Cardiac fibroblast (primary cell): ENCODE measurements at regions not wholly inside any gene's neighbourhood (a gene's known extent, or its start where the extent isn't known, plus 50 kb on each side); places are given as distances from the start of the nearest gene placed in this dataset.

Source experiments
- DNase-seq, 2 donors: peaks; one replicate each; pipeline versions ENCODE4 v3.0.0 to v3.0.0-alpha.2; 2010; ENCODE audit warnings: low read depth in 2 of 2
- H3K4me3 ChIP-seq, 2 donors: replicated peaks in 1 of 2; 1 replicate in 1 of 2; 2 replicates in 1 of 2; pipeline ENCODE4 v1.5.1; 2011; ENCODE audit warnings: low read depth in 2 of 2, low read length in 2 of 2, mild to moderate bottlenecking in 2 of 2, moderate library complexity in 1 of 2
- CTCF ChIP-seq: IDR thresholded peaks from one replicate; pipeline ENCODE4 v1.5.1; 2011; ENCODE audit warnings: low read depth, mild to moderate bottlenecking, low read length, inconsistent platforms

GRCh38 chr2:114082731-114083433, 193.0 kb downstream of the ACTR3 start:
- no peak overlapping the region for H3K4me3 ChIP-seq
- no peak for TF ChIP-seq CTCF
- no peak for DNase-seq

- no peak for TF ChIP-seq CTCF
- DNase-seq = no peak
- H3K4me3 ChIP-seq = no peak overlapping the region
These were observed 194.0 kb downstream of the ACTR3 start for GRCh38 chr2:114083717-114084387.

- no peak for TF ChIP-seq CTCF
- no peak for DNase-seq
- H3K4me3 ChIP-seq = no peak overlapping the region
These were observed 195.3 kb downstream of the ACTR3 start for GRCh38 chr2:114085238-114085637.

GRCh38 chr2:114085992-114086391, 196.1 kb downstream of the ACTR3 start:
- H3K4me3 ChIP-seq = no peak overlapping the region
- no peak for DNase-seq
- TF ChIP-seq CTCF = no peak

GRCh38 chr2:114089636-114090319, 199.9 kb downstream of the ACTR3 start:
- peak in 1 of 2 donors; percentile 5 for DNase-seq
- no peak for TF ChIP-seq CTCF
- no peak overlapping the region for H3K4me3 ChIP-seq

- no peak for TF ChIP-seq CTCF
- no peak for DNase-seq
- H3K4me3 ChIP-seq = no peak overlapping the region
These were observed 201.1 kb downstream of the ACTR3 start for GRCh38 chr2:114091010-114091409.
